AG04449 (cell line): ENCODE measurements at regions not wholly inside any gene's neighbourhood (a gene's known extent, or its start where the extent isn't known, plus 50 kb on each side); places are given as distances from the start of the nearest gene placed in this dataset.

ENCODE experiments used
- CTCF ChIA-PET: fragments of 350-600 bp; formaldehyde crosslinking; extraction: SDS; loops from one replicate; lab custom pipeline; 2021; ENCODE audit warnings: antibody characterized with exemption; lab: Yijun Ruan, JAX
- POLR2A ChIA-PET: fragments of 400-600, 350-600 bp; formaldehyde crosslinking; extraction: SDS; loops from one replicate; lab custom pipeline; 2020; ENCODE audit warnings: antibody characterized with exemption, inconsistent platforms; lab: Yijun Ruan, JAX
- DNase-seq: peaks from one replicate; pipeline ENCODE4 v3.0.0-alpha.2; 2010; ENCODE audit warnings: low read depth, low spot score
- H3K4me3 ChIP-seq: 2 replicates; pipeline ENCODE4 v1.5.1; 2011; ENCODE audit warnings: low read depth, mild to moderate bottlenecking, control low read depth, low read length
- TF ChIP-seq, protein P1 (sequence below): IDR thresholded peaks from one replicate; pipeline ENCODE4 v1.5.1; 2011; ENCODE audit warnings: mild to moderate bottlenecking, moderate library complexity, low read length, control low read depth, inconsistent platforms; ENCODE audit not compliant: insufficient read depth; ENCODE audit errors: missing control alignments

GRCh38 chr5:74286734-74287695 lies 353.5 kb downstream of the ENC1 start:
- TF ChIP-seq, protein P1, sequence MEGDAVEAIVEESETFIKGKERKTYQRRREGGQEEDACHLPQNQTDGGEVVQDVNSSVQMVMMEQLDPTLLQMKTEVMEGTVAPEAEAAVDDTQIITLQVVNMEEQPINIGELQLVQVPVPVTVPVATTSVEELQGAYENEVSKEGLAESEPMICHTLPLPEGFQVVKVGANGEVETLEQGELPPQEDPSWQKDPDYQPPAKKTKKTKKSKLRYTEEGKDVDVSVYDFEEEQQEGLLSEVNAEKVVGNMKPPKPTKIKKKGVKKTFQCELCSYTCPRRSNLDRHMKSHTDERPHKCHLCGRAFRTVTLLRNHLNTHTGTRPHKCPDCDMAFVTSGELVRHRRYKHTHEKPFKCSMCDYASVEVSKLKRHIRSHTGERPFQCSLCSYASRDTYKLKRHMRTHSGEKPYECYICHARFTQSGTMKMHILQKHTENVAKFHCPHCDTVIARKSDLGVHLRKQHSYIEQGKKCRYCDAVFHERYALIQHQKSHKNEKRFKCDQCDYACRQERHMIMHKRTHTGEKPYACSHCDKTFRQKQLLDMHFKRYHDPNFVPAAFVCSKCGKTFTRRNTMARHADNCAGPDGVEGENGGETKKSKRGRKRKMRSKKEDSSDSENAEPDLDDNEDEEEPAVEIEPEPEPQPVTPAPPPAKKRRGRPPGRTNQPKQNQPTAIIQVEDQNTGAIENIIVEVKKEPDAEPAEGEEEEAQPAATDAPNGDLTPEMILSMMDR = no peak
- ChIA-PET POLR2A (no interaction called here), CTCF (no interaction called here)
- no peak for DNase-seq
- H3K4me3 ChIP-seq = no peak overlapping the region

DNA sequence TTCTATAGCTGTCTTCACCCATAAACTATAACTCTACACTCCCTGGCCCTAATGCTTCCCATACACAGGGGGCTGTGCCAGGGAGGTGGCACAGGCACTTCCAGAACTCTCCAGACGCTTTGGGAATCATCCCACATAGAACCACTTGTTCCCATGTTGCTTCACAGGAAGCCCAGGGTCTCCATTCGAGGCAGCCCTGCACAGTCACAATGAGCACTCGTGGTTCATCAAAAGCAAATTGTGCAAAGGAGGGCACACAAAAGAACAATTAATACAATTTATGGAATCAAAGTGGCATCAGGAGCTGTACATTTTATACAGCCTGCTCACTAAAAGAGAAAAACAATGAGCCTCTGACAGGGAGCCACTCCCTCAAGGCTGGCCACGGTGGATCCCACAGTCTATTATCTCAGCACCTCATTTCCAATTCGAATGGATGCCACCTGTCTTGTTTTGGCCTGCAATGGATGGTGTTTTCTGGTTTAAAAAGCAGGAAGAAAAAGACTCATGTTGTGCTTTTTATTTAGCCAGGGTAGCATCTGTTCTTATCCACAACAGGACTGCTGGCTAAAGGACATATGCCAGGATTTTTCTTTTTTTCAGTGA lies 354.8 kb downstream of the ENC1 start:
- no peak for DNase-seq

GRCh38 chr5:74282490-74282889 lies 358.0 kb downstream of the ENC1 start:
- CTCF ChIA-PET = no interaction called here
- DNase-seq = no peak
- TF ChIP-seq, protein P1 = no peak
- H3K4me3 ChIP-seq = no peak overlapping the region
- POLR2A ChIA-PET = no interaction called here

More for the DNA sequence above, 354.8 kb downstream of the ENC1 start:
- TF ChIP-seq, protein P1 = no peak
- H3K4me3 ChIP-seq = no peak overlapping the region
- POLR2A ChIA-PET = no interaction called here
- CTCF ChIA-PET = no interaction called here

GRCh38 chr5:74281166-74281565 lies 359.4 kb downstream of the ENC1 start:
- CTCF ChIA-PET = no interaction called here
- no peak for DNase-seq
- TF ChIP-seq, protein P1 = no peak
- POLR2A ChIA-PET = no interaction called here
- no peak overlapping the region for H3K4me3 ChIP-seq

DNA sequence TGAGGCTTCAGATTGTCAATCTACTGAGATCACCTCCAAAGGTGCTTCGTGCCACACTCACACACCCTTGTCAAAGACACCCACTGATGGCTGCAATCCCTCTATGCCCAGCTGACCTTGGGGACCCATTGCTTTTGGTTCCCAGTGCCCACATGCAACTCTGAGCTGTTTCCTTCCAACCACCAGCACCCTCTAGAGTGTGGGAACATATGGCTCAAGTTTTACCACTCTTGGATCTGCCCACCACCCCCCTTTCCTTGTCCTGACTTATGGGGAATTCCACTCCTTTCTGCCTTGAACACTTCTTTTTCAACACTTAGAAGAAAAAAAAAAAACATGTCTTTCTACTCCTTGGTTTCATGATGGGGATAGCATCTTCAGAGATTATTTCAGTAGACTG lies 360.2 kb downstream of the ENC1 start:
- CTCF ChIA-PET = no interaction called here
- TF ChIP-seq, protein P1 = no peak
- POLR2A ChIA-PET = no interaction called here
- no peak for DNase-seq
- H3K4me3 ChIP-seq = no peak overlapping the region

- H3K4me3 ChIP-seq = no peak overlapping the region
- ChIA-PET CTCF (no interaction called here), POLR2A (no interaction called here)
- no peak for DNase-seq
- TF ChIP-seq, protein P1 = no peak
Measured at GRCh38 chr5:74279244-74279643, 361.3 kb downstream of the ENC1 start.
